ENCODE measurements at regions not wholly inside any gene's neighbourhood (a gene's known extent, or its start where the extent isn't known, plus 50 kb on each side); places are given as distances from the start of the nearest gene placed in this dataset.

GRCh38 chr2:58503918-58504317, 262.8 kb upstream of the FANCL start:
- no peaks in the 10 kb centered on the region for H3K4me1 ChIP-seq
- FAIRE-seq, result no peak
- H3K27ac ChIP-seq, result no peak overlapping the region
- 53% methylated on average over 1 of the region's 1 CpG for WGBS (ENCODE audit: missing lambda C conversion rate)
- ChIA-PET POLR2A (no interaction called here), CTCF (interaction anchor here (1.0 to 1.3 kb wide), 2 partner anchors 11 to 56 kb away, joined by 3 to 4 read pairs; no protein-coding TSS in a partner anchor)
- TF ChIP-seq MYC (IDR thresholded peaks at IDR 0.05; ENCODE audit: borderline replicate concordance, low read length), result no peak
- no peak for TF ChIP-seq HOXB13 (CRISPR knock-in tag; IDR thresholded peaks at IDR 0.05; ENCODE audit: low read depth)
- no peak for DNase-seq (ENCODE audit: low read depth in 1 of 2, low spot score in 1 of 2)
- no peak for ATAC-seq
- no peak overlapping the region for H3K4me2 ChIP-seq
- no peak overlapping the region for H3K4me3 ChIP-seq
- H3K9me3 ChIP-seq, result no peaks in the 10 kb centered on the region

GRCh38 chr2:58502931-58503330, 261.8 kb upstream of the FANCL start:
- ATAC-seq, result no peak
- 25% methylated on average over 3 of the region's 3 CpGs for WGBS (ENCODE audit: missing lambda C conversion rate)
- TF ChIP-seq ZC3H11A (IDR thresholded peaks at IDR 0.05) (no peak), EP300 (IDR thresholded peaks at IDR 0.05) (no peak), SREBF2 (IDR thresholded peaks at IDR 0.05) (no peak), ELK1 (IDR thresholded peaks at IDR 0.05; ENCODE audit: low read depth, low read length) (no peak), MAX (IDR thresholded peaks at IDR 0.05) (no peak), REST (IDR thresholded peaks at IDR 0.05) (no peak), EHMT2 (IDR thresholded peaks at IDR 0.05; ENCODE audit: low read depth) (no peak), BHLHE40 (IDR thresholded peaks at IDR 0.05; ENCODE audit: low read depth, low read length) (no peak), USF2 (IDR thresholded peaks at IDR 0.05) (no peak), RAD21 (conservative IDR thresholded peaks at IDR 0.05 in 1 of 2, IDR thresholded peaks at IDR 0.05 in 1 of 2) (no peak), RCOR1 (IDR thresholded peaks at IDR 0.05; ENCODE audit: low read depth, low read length) (no peak), FOSL2 (IDR thresholded peaks at IDR 0.05) (no peak), FOSL2 (CRISPR knock-in tag; IDR thresholded peaks at IDR 0.05) (no peak), JUNB (IDR thresholded peaks at IDR 0.05) (no peak), HMGXB4 (CRISPR knock-in tag; IDR thresholded peaks at IDR 0.05; ENCODE audit: borderline replicate concordance) (no peak), ZFP36 (IDR thresholded peaks at IDR 0.05; ENCODE audit: borderline replicate concordance, partially characterized antibody) (no peak)
- Histone ChIP-seq H3K4me3 (no peak overlapping the region), H3K4me2 (no peak overlapping the region), H3K4me1 (no peaks in the 10 kb centered on the region), H3K9me3 (no peaks in the 10 kb centered on the region), H3K27ac (no peak overlapping the region)
- no peak for FAIRE-seq
- CTCF ChIA-PET, result interaction anchor here (1.0 to 1.3 kb wide), 2 partner anchors 12 to 55 kb away, joined by 3 to 4 read pairs; no protein-coding TSS in a partner anchor
- POLR2A ChIA-PET, result no interaction called here
- no peak for DNase-seq (ENCODE audit: low read depth in 1 of 2, low spot score in 1 of 2)

Measured in A549 (cell line).